Transverse colon (tissue), 4 donors: ENCODE measurements at regions not wholly inside any gene's neighbourhood (a gene's known extent, or its start where the extent isn't known, plus 50 kb on each side); places are given as distances from the start of the nearest gene placed in this dataset.

Experiments
- EP300 ChIP-seq: sonication (generic); formaldehyde crosslinking; IDR thresholded peaks from one replicate; pipeline ENCODE4 v1.6.1; 2017; ENCODE audit warnings: antibody characterized with exemption, low read depth
- POLR2A ChIP-seq: fragments of 450-650 bp; IDR thresholded peaks from one replicate; pipeline ENCODE4 v1.6.1; 2016; ENCODE audit warnings: antibody characterized with exemption, mild to moderate bottlenecking, moderate library complexity
- POLR2AphosphoS5 ChIP-seq, 3 donors: sonication (generic); formaldehyde crosslinking; IDR thresholded peaks; one replicate each; pipeline ENCODE4 v1.6.1; 2016; ENCODE audit warnings: antibody characterized with exemption in 3 of 3
- TF ChIP-seq, protein P1 (sequence below), 5 experiments: fragments of 200-600 bp in 3 of 5; fragments of 450-650 bp in 2 of 5; sonication (generic) in 3 of 5; IDR thresholded peaks; 1 replicate in 2 of 5; 2 replicates in 3 of 5; pipeline ENCODE4 v1.5.1; 2016 to 2017; ENCODE audit warnings: antibody characterized with exemption in 5 of 5, inconsistent platforms in 3 of 5, mild to moderate bottlenecking in 2 of 5, moderate library complexity in 1 of 5

- TF ChIP-seq, protein P1, sequence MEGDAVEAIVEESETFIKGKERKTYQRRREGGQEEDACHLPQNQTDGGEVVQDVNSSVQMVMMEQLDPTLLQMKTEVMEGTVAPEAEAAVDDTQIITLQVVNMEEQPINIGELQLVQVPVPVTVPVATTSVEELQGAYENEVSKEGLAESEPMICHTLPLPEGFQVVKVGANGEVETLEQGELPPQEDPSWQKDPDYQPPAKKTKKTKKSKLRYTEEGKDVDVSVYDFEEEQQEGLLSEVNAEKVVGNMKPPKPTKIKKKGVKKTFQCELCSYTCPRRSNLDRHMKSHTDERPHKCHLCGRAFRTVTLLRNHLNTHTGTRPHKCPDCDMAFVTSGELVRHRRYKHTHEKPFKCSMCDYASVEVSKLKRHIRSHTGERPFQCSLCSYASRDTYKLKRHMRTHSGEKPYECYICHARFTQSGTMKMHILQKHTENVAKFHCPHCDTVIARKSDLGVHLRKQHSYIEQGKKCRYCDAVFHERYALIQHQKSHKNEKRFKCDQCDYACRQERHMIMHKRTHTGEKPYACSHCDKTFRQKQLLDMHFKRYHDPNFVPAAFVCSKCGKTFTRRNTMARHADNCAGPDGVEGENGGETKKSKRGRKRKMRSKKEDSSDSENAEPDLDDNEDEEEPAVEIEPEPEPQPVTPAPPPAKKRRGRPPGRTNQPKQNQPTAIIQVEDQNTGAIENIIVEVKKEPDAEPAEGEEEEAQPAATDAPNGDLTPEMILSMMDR (IDR thresholded peaks at IDR 0.05) = no peak
- TF ChIP-seq POLR2A (no peak), POLR2AphosphoS5 (IDR thresholded peaks at IDR 0.05) (no peak), EP300 (no peak)
These were observed 1194.7 kb upstream of the CRIM1 start for GRCh38 chr2:35160871-35161270.
